Esophagus squamous epithelium (tissue), 5 donors: ENCODE measurements at regions not wholly inside any gene's neighbourhood (a gene's known extent, or its start where the extent isn't known, plus 50 kb on each side); places are given as distances from the start of the nearest gene placed in this dataset.

Experiments used
- DNase-seq: peaks from one replicate; lab custom pipeline; 2025; lab: John Stamatoyannopoulos, UW
- H3K27ac ChIP-seq, 4 donors: fragments of 200-600 bp; sonication (generic); one replicate each; pipeline ENCODE4 v1.5.1; 2016 to 2019; ENCODE audit warnings: mild to moderate bottlenecking in 1 of 4
- H3K27me3 ChIP-seq, 4 donors: fragments of 200-600 bp; sonication (generic); 1 replicate in 3 of 4; 2 replicates in 1 of 4; pipeline versions ENCODE4 v1.5.1 to v1.6.0; 2017 to 2021; ENCODE audit warnings: antibody characterized with exemption in 1 of 4
- H3K36me3 ChIP-seq, 3 donors: fragments of 200-600 bp; sonication (generic); one replicate each; pipeline ENCODE4 v1.5.1; 2016 to 2019
- H3K4me1 ChIP-seq, 3 donors: fragments of 200-600 bp; sonication (generic); one replicate each; pipeline ENCODE4 v1.5.1; 2017 to 2019
- H3K4me3 ChIP-seq, 4 donors: fragments of 200-600 bp; sonication (generic); 1 replicate in 3 of 4; 2 replicates in 1 of 4; pipeline ENCODE4 v1.5.1; 2016 to 2019; ENCODE audit warnings: mild to moderate bottlenecking in 2 of 4, moderate library complexity in 1 of 4
- H3K9me3 ChIP-seq, 3 donors: fragments of 200-600 bp; sonication (generic); one replicate each; pipeline ENCODE4 v1.5.1; 2016 to 2019
- POLR2A ChIP-seq, 4 donors: fragments of 450-650 bp; IDR thresholded peaks; one replicate each; pipeline ENCODE4 v1.6.1; 2017; ENCODE audit warnings: antibody characterized with exemption in 4 of 4, mild to moderate bottlenecking in 4 of 4, moderate library complexity in 3 of 4
- whole genome bisulfite sequencing, 2 donors: methylation state at CpG; one replicate each; pipeline ENCODE4 v1.1.5; 2018; 5-methylcytosine and 5-hydroxymethylcytosine counted together
- intact Hi-C: fragments of 100-400 bp; cut with DNase I; formaldehyde crosslinking; loops from one replicate; pipeline ENCODE4 v1.15.0; 2022
- TF ChIP-seq, protein P1 (sequence below), 6 experiments: fragments of 450-650 bp in 4 of 6; fragments of 200-600 bp in 2 of 6; sonication (generic) in 2 of 6; IDR thresholded peaks; one replicate each; pipeline ENCODE4 v1.5.1; 2016 to 2019; ENCODE audit warnings: antibody characterized with exemption in 6 of 6, mild to moderate bottlenecking in 4 of 6, moderate library complexity in 4 of 6
- donor health status: DM: yes; HTN: yes; CAD: no.

DNA sequence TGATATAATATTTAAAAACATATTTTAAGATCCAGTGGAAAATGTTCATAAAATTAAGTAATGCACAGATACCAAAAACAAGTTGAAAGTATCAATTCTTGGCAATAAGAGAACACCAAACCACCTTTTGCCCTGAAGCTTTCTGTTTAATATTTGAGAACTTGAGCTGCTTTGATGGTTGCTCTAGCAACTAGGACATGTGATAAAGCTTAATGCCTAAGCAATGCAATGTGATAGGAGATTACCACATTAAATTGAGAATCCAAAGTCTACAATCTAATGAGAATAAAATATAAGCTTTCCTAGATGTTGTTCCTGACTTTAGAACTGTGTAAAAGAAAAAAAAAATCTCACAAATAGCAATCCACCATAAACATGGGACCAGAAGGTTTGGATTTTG, 1367.5 kb upstream of the PCDH9 start:
- Histone ChIP-seq H3K27me3 (no peaks in the 10 kb centered on the region), H3K9me3 (peaks cover 0 to 5% (median 4%) of the 10 kb centered on the region in 3 donors), H3K4me1 (no peaks in the 10 kb centered on the region), H3K4me3 (no peak overlapping the region), H3K36me3 (no peaks in the 10 kb centered on the region), H3K27ac (no peak overlapping the region)
- DNase-seq = no peak
- TF ChIP-seq, protein P1, sequence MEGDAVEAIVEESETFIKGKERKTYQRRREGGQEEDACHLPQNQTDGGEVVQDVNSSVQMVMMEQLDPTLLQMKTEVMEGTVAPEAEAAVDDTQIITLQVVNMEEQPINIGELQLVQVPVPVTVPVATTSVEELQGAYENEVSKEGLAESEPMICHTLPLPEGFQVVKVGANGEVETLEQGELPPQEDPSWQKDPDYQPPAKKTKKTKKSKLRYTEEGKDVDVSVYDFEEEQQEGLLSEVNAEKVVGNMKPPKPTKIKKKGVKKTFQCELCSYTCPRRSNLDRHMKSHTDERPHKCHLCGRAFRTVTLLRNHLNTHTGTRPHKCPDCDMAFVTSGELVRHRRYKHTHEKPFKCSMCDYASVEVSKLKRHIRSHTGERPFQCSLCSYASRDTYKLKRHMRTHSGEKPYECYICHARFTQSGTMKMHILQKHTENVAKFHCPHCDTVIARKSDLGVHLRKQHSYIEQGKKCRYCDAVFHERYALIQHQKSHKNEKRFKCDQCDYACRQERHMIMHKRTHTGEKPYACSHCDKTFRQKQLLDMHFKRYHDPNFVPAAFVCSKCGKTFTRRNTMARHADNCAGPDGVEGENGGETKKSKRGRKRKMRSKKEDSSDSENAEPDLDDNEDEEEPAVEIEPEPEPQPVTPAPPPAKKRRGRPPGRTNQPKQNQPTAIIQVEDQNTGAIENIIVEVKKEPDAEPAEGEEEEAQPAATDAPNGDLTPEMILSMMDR (IDR thresholded peaks at IDR 0.05) = no peak
- no peak for TF ChIP-seq POLR2A (IDR thresholded peaks at IDR 0.05)
- intact Hi-C loops = no loop called here

DNA sequence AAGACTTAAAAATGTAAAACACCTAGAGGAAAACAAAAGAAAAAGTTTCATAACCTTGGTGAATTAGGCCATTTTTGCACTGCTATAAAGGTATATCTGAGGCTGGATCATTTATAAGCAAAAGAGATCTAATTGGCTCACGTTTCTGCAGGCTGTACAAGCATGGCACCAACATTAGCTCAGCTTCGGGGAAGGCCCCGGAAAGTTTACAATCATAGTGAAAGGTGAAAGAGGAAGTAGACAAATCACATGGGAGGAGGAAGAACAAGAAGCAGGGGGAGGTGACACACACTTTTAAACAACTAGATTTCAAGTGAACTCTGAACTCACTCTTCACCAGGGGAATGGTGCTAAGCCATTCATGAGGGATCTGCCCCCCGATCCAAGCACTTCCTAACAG, 1358.5 kb upstream of the PCDH9 start:
- Histone ChIP-seq H3K27ac (no peak overlapping the region), H3K4me1 (no peaks in the 10 kb centered on the region), H3K9me3 (peaks cover 0 to 6% (median 0%) of the 10 kb centered on the region in 3 donors), H3K4me3 (no peak overlapping the region), H3K36me3 (no peaks in the 10 kb centered on the region), H3K27me3 (no peaks in the 10 kb centered on the region)
- no peak for DNase-seq
- TF ChIP-seq, protein P1 (IDR thresholded peaks at IDR 0.05) = no peak
- no peak for TF ChIP-seq POLR2A (IDR thresholded peaks at IDR 0.05)
- intact Hi-C loops = no loop called here
- 46 to 67% methylated on average over 4 of the region's 4 CpGs for whole genome bisulfite sequencing, 2 donors

DNA sequence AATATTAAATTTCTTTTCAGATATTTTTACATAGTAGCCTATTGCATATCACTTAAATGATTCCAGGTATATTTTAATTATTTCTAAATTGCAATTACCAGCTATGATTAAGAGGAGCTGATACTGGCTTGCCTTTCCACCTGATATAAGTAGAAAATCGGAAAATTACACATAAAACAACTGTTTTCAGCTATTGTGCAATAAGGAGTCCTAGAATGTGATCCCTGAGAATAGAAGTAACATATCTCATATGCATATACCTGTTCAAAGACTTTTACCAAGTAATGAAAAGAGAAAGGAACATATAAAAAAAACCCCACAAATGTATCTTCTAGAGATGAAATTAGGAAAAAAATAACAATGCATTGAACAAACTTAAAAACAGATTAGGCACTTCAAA, 1354.6 kb upstream of the PCDH9 start:
- no peak for TF ChIP-seq POLR2A (IDR thresholded peaks at IDR 0.05)
- TF ChIP-seq, protein P1 (IDR thresholded peaks at IDR 0.05) = no peak
- intact Hi-C loops = no loop called here
- H3K4me3 ChIP-seq = no peak overlapping the region
- H3K27me3 ChIP-seq = no peaks in the 10 kb centered on the region
- H3K36me3 ChIP-seq = no peaks in the 10 kb centered on the region
- no peak overlapping the region for H3K27ac ChIP-seq
- no peak for DNase-seq
- H3K9me3 ChIP-seq = peaks cover 0 to 6% (median 0%) of the 10 kb centered on the region in 3 donors
- no peaks in the 10 kb centered on the region for H3K4me1 ChIP-seq
- 30 to 46% methylated on average over 1 of the region's 1 CpG for WGBS, 2 donors

- peaks cover 0 to 2% (median 0%) of the 10 kb centered on the region in 3 donors for H3K9me3 ChIP-seq
- H3K4me3 ChIP-seq = no peak overlapping the region
- WGBS, 2 donors = 50 to 64% methylated on average over 1 of the region's 1 CpG
- no peaks in the 10 kb centered on the region for H3K27me3 ChIP-seq
- no peak overlapping the region for H3K27ac ChIP-seq
- intact Hi-C loops = no loop called here
- H3K4me1 ChIP-seq = no peaks in the 10 kb centered on the region
- TF ChIP-seq, protein P1 (IDR thresholded peaks at IDR 0.05) = no peak
- no peak for TF ChIP-seq POLR2A (IDR thresholded peaks at IDR 0.05)
- DNase-seq = no peak
- H3K36me3 ChIP-seq = no peaks in the 10 kb centered on the region
Observed at GRCh38 chr13:68574053-68574452, 1343.9 kb upstream of the PCDH9 start.

- WGBS, 2 donors = 68 to 81% methylated on average over 5 of the region's 5 CpGs
Observed at GRCh38 chr13:68551701-68552522, 1321.8 kb upstream of the PCDH9 start.

More at GRCh38 chr13:68551701-68552522, 1321.8 kb upstream of the PCDH9 start:
- H3K4me3 ChIP-seq = no peak overlapping the region
- intact Hi-C loops = no loop called here
- peaks cover 0 to 23% (median 9%) of the 10 kb centered on the region in 3 donors for H3K9me3 ChIP-seq
- H3K27me3 ChIP-seq = no peaks in the 10 kb centered on the region
- no peaks in the 10 kb centered on the region for H3K36me3 ChIP-seq
- TF ChIP-seq POLR2A (IDR thresholded peaks at IDR 0.05) = no peak
- TF ChIP-seq, protein P1 (IDR thresholded peaks at IDR 0.05) = no peak
- DNase-seq = no peak
- no peak overlapping the region for H3K27ac ChIP-seq
- no peaks in the 10 kb centered on the region for H3K4me1 ChIP-seq
